ENCODE measurements at regions not wholly inside any gene's neighbourhood (a gene's known extent, or its start where the extent isn't known, plus 50 kb on each side); places are given as distances from the start of the nearest gene placed in this dataset.

DNA sequence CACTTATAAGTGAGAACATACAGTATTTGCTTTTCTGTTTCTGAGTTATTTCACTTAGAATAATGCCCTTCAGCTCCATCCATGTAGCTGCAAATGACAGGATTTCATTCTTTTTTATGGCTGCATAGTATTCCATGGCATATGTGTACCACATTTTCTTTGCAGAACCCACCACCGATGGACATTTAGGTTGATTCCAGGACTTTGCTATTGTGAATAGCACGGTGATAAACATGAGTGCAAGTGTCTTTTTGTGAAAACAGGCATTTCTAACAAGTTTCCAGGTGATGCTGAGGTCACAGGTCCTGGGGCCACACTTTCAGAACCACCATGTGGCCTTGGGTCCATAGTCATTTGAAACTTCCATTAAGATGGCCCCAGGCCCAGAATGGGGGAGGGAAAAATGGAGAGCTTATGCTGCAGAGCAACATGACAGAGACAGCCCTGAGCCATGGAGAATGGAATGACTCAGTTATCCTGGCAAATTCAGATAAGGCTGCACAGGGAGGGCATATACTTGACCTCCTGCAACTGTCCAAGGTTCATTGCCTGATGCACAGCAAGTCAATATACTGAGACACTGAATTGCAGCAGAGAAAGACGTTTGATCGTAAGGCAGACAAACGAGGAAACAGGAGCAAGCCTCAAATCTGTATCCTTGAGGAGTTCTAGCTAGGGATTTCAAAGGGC, 248.0 kb upstream of the GALNT17 start:
- TF ChIP-seq, protein P1, sequence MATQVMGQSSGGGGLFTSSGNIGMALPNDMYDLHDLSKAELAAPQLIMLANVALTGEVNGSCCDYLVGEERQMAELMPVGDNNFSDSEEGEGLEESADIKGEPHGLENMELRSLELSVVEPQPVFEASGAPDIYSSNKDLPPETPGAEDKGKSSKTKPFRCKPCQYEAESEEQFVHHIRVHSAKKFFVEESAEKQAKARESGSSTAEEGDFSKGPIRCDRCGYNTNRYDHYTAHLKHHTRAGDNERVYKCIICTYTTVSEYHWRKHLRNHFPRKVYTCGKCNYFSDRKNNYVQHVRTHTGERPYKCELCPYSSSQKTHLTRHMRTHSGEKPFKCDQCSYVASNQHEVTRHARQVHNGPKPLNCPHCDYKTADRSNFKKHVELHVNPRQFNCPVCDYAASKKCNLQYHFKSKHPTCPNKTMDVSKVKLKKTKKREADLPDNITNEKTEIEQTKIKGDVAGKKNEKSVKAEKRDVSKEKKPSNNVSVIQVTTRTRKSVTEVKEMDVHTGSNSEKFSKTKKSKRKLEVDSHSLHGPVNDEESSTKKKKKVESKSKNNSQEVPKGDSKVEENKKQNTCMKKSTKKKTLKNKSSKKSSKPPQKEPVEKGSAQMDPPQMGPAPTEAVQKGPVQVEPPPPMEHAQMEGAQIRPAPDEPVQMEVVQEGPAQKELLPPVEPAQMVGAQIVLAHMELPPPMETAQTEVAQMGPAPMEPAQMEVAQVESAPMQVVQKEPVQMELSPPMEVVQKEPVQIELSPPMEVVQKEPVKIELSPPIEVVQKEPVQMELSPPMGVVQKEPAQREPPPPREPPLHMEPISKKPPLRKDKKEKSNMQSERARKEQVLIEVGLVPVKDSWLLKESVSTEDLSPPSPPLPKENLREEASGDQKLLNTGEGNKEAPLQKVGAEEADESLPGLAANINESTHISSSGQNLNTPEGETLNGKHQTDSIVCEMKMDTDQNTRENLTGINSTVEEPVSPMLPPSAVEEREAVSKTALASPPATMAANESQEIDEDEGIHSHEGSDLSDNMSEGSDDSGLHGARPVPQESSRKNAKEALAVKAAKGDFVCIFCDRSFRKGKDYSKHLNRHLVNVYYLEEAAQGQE (IDR thresholded peaks at IDR 0.05; ENCODE audit: low read depth), result no peak
- TF ChIP-seq MAX (IDR thresholded peaks at IDR 0.05), result no peak
- no peak for TF ChIP-seq EP300 (IDR thresholded peaks at IDR 0.05; ENCODE audit: borderline replicate concordance)
- TF ChIP-seq TAF1 (IDR thresholded peaks at IDR 0.05; ENCODE audit: low read depth), result no peak
- no peak for TF ChIP-seq CREB1 (IDR thresholded peaks at IDR 0.05; ENCODE audit: low read depth)
- no peak for TF ChIP-seq YY1 (IDR thresholded peaks at IDR 0.05; ENCODE audit: low read depth)
- no peak for TF ChIP-seq CEBPB (IDR thresholded peaks at IDR 0.05)
- TF ChIP-seq, protein P2, sequence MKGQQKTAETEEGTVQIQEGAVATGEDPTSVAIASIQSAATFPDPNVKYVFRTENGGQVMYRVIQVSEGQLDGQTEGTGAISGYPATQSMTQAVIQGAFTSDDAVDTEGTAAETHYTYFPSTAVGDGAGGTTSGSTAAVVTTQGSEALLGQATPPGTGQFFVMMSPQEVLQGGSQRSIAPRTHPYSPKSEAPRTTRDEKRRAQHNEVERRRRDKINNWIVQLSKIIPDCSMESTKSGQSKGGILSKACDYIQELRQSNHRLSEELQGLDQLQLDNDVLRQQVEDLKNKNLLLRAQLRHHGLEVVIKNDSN (IDR thresholded peaks at IDR 0.05), result no peak
- no peak for TF ChIP-seq RAD21 (IDR thresholded peaks at IDR 0.05; ENCODE audit: low read depth)
- TF ChIP-seq NFIC (IDR thresholded peaks at IDR 0.05), result no peak
- no peak for TF ChIP-seq EGR1 (IDR thresholded peaks at IDR 0.05)
- no peak for TF ChIP-seq TEAD4 (IDR thresholded peaks at IDR 0.05)

Measured in Ishikawa (cell line).